H1 (cell line): ENCODE measurements at regions not wholly inside any gene's neighbourhood (a gene's known extent, or its start where the extent isn't known, plus 50 kb on each side); places are given as distances from the start of the nearest gene placed in this dataset.

Source experiments
- FOSL1 ChIP-seq: IDR thresholded peaks from 2 replicates; pipeline ENCODE4 v1.6.1; 2011; ENCODE audit warnings: mild to moderate bottlenecking, low read depth, low read length, moderate library complexity; ENCODE audit not compliant: insufficient read depth
- RFX5 ChIP-seq: IDR thresholded peaks from 2 replicates; pipeline ENCODE4 v1.6.1; 2011; ENCODE audit warnings: low read depth, low read length, improper control_type of control experiment, borderline replicate concordance
- TF ChIP-seq, protein P1 (sequence below): IDR thresholded peaks from 2 replicates; pipeline ENCODE4 v1.6.1; 2012; ENCODE audit warnings: inconsistent platforms
- TF ChIP-seq, protein P2 (sequence below): IDR thresholded peaks from 2 replicates; pipeline ENCODE4 v1.6.1; 2011; ENCODE audit warnings: low read length, improper control_type of control experiment

DNA sequence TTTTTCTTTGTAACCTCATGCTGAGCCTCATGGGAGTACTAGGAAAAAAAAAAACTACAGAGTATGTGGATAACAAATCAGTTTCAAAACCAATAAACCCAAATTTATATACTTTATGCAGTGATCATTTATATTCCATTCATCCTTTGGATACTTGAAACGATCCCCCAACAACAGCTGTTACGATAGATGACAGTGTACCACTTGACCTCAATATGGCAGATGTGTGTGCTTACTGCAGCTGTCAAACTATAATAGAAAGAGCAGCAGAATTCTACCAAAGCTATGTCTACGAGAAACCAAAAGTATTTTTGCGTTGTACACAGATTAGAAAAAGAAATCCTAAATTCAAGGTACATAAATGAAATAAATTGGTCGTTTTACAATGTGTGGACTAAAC, 337.8 kb downstream of the PDGFC start (continued):
- TF ChIP-seq RFX5, result no peak
- TF ChIP-seq, protein P1, sequence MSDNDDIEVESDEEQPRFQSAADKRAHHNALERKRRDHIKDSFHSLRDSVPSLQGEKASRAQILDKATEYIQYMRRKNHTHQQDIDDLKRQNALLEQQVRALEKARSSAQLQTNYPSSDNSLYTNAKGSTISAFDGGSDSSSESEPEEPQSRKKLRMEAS, result no peak
- TF ChIP-seq, protein P2, sequence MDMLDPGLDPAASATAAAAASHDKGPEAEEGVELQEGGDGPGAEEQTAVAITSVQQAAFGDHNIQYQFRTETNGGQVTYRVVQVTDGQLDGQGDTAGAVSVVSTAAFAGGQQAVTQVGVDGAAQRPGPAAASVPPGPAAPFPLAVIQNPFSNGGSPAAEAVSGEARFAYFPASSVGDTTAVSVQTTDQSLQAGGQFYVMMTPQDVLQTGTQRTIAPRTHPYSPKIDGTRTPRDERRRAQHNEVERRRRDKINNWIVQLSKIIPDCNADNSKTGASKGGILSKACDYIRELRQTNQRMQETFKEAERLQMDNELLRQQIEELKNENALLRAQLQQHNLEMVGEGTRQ, result no peak
- TF ChIP-seq FOSL1, result no peak
- TF ChIP-seq, all 59 proteins: peak for 0
